Spleen (tissue), 7 donors: ENCODE measurements at regions not wholly inside any gene's neighbourhood (a gene's known extent, or its start where the extent isn't known, plus 50 kb on each side); places are given as distances from the start of the nearest gene placed in this dataset.

Experiments used
- CTCF ChIP-seq, 11 experiments: fragments of 200-600 bp in 7 of 11; fragments of 450-650 bp in 4 of 11; sonication (generic) in 4 of 11; IDR thresholded peaks in 8 of 11; conservative IDR thresholded peaks in 3 of 11; 1 replicate in 7 of 11; 2 replicates in 4 of 11; pipeline versions ENCODE4 v1.4.0 to v1.8.0; 2016 to 2021; ENCODE audit warnings: antibody characterized with exemption in 11 of 11, inconsistent platforms in 4 of 11, mild to moderate bottlenecking in 1 of 11
- POLR2A ChIP-seq, 3 donors: fragments of 450-650 bp; IDR thresholded peaks; one replicate each; pipeline ENCODE4 v1.5.1; 2017; ENCODE audit warnings: antibody characterized with exemption in 3 of 3, mild to moderate bottlenecking in 1 of 3
- donor health status: DM: no; HTN: no; CAD: no; lungs with moderate emphysema.
- donor health status: DM: no; HTN: no; CAD: no.
- donor health status: DM: no; HTN: no; CAD: no.

DNA sequence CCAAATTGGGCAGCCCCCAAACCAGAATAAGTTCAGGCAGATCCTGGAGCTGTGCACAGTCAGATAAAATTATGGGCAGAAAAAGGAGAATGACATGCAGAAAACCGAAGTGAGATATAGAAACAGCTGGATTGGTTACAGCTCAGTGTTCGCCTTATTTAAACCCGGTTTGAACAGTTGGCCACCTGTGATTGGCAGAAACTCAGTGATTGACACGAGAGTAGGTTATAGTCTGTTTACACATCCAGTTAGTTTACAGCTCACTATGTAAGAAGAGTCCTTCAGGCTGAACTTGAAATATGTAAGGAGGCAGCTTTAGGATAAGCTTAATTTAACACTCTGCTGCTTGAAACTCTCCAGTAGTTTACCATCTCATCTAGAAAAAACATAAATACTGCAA is 271.6 kb upstream of the ARRDC4 start:
- TF ChIP-seq POLR2A (IDR thresholded peaks at IDR 0.05) (no peak), CTCF (IDR thresholded peaks at IDR 0.05 in 8 of 11, conservative IDR thresholded peaks at IDR 0.05 in 3 of 11) (no peak)
